ENCODE measurements at regions not wholly inside any gene's neighbourhood (a gene's known extent, or its start where the extent isn't known, plus 50 kb on each side); places are given as distances from the start of the nearest gene placed in this dataset.
"Not testable (repeated sequence)": the region's sequence is repeated elsewhere in the genome, so short reads cannot be mapped to it uniquely, and the experiment has no call there.

DNA sequence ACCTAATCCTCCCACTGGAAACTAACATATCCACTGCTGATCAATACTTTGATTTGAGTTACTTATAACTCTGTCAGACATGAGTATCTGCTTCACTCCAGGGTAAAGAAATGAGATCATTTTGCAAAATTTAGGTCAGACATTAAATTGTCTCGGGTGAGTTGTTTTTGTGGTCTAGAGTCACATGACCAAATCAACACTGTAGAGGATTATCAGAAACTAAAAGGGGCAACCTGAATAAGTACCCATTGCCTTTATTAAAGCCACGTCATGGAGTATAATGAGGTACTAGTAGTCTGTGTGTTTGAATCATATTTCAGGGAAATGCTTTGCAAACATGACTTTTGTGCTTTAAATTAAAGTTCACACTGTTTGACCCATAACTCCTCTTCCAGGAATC is 107.7 kb upstream of the ADO start:
- TF ChIP-seq, protein P1, sequence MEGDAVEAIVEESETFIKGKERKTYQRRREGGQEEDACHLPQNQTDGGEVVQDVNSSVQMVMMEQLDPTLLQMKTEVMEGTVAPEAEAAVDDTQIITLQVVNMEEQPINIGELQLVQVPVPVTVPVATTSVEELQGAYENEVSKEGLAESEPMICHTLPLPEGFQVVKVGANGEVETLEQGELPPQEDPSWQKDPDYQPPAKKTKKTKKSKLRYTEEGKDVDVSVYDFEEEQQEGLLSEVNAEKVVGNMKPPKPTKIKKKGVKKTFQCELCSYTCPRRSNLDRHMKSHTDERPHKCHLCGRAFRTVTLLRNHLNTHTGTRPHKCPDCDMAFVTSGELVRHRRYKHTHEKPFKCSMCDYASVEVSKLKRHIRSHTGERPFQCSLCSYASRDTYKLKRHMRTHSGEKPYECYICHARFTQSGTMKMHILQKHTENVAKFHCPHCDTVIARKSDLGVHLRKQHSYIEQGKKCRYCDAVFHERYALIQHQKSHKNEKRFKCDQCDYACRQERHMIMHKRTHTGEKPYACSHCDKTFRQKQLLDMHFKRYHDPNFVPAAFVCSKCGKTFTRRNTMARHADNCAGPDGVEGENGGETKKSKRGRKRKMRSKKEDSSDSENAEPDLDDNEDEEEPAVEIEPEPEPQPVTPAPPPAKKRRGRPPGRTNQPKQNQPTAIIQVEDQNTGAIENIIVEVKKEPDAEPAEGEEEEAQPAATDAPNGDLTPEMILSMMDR (IDR thresholded peaks at IDR 0.05), result no peak
- 35% methylated on average over 2 of the region's 2 CpGs for WGBS (ENCODE audit: insufficient coverage)
- peak in 1 of 3 donors; percentile 19 for ATAC-seq

DNA sequence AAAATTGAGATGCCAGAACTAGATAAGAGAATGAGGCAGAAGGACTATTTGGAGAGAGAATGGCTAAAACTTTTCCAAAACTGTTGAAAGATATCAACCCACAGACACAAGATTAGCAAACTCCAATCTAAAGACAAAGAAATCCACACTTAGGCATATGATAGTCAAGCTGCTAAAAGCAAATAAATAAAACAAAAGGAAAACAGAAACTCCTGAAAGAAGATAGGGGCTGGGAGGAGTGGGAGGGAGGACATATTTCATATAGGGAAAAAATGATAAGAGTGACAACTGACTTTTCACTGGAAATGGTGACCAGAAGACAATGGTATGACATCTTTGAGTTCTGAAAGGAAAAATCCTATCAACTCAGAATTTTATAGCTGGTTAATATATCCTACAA is 105.4 kb upstream of the ADO start:
- no peak for ATAC-seq
- TF ChIP-seq, protein P1 (IDR thresholded peaks at IDR 0.05), result no peak
- intact Hi-C loops (cut with micrococcal nuclease), result no loop called here

More for the DNA sequence above, 107.7 kb upstream of the ADO start:
- Histone ChIP-seq H3K27me3 (ENCODE audit: control insufficient read depth, insufficient read depth, low read length) (no peaks in the 10 kb centered on the region), H3K4me3 (ENCODE audit: low read length) (no peak overlapping the region), H3K27ac (ENCODE audit: low read length) (no peak overlapping the region), H3K9me3 (ENCODE audit: control insufficient read depth, insufficient read depth, low read length) (peaks cover 2% of the 10 kb centered on the region), H3K4me1 (ENCODE audit: control insufficient read depth, insufficient read depth, low read length) (peaks cover 13% of the 10 kb centered on the region), H3K36me3 (ENCODE audit: control insufficient read depth, insufficient read depth, low read length) (no peaks in the 10 kb centered on the region)
- intact Hi-C loops (cut with micrococcal nuclease), result no loop called here
- peak in 1 of 2 donors; percentile 33 for DNase-seq
- peak overlapping the region; percentile 14 to 31 for H3K27ac Mint-ChIP-seq
- peaks cover 0 to 7% of the 10 kb centered on the region in 2 donors for H3K9me3 Mint-ChIP-seq
- H3K36me3 Mint-ChIP-seq, result peaks cover 15% of the 10 kb centered on the region
- H3K27me3 Mint-ChIP-seq (ENCODE audit: low read depth in 2 of 2), result peaks cover 0 to 6% of the 10 kb centered on the region in 2 donors
- H3K4me3 Mint-ChIP-seq, result no peak overlapping the region
- H3K4me1 Mint-ChIP-seq, result peaks cover 43 to 47% of the 10 kb centered on the region in 2 donors

DNA sequence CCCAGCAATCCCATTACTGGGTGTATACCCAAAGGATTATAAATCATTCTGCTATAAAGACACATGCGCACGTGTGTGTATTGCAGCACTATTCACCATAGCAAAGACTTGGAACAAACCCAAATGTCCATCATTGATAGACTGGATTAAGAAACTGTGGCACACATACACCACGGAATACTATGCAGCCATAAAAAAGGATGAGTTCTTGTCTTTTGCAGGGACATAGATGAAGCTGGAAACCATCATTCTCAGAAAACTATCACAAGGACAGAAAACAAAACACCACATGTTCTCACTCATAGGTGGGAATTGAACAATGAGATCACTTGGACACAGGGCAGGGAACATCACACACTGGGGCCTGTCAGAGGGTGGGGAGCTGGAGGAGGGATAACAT is 100.4 kb upstream of the ADO start:
- peaks cover 0 to 11% of the 10 kb centered on the region in 2 donors for H3K27me3 Mint-ChIP-seq (ENCODE audit: low read depth in 2 of 2)
- H3K27ac ChIP-seq (ENCODE audit: low read length); H3K36me3 Mint-ChIP-seq; H3K4me1 Mint-ChIP-seq; H3K9me3 Mint-ChIP-seq; DNase-seq; H3K27me3 ChIP-seq (ENCODE audit: control insufficient read depth, insufficient read depth, low read length); H3K4me1 ChIP-seq (ENCODE audit: control insufficient read depth, insufficient read depth, low read length); H3K4me3 Mint-ChIP-seq; intact Hi-C loops (cut with micrococcal nuclease); H3K27ac Mint-ChIP-seq; H3K4me3 ChIP-seq (ENCODE audit: low read length); H3K36me3 ChIP-seq (ENCODE audit: control insufficient read depth, insufficient read depth, low read length); H3K9me3 ChIP-seq (ENCODE audit: control insufficient read depth, insufficient read depth, low read length); ATAC-seq: not testable (repeated sequence)
- 98% methylated on average over 3 of the region's 3 CpGs for WGBS (ENCODE audit: insufficient coverage)

More for the DNA sequence above, 105.4 kb upstream of the ADO start:
- Mint-ChIP-seq H3K27ac (no peak overlapping the region), H3K4me1 (peaks cover 25 to 28% of the 10 kb centered on the region in 2 donors), H3K36me3 (peaks cover 15% of the 10 kb centered on the region), H3K4me3 (no peak overlapping the region), H3K27me3 (ENCODE audit: low read depth in 2 of 2) (peaks cover 0 to 11% of the 10 kb centered on the region in 2 donors), H3K9me3 (peaks cover 0 to 7% of the 10 kb centered on the region in 2 donors)
- DNase-seq, result no peak
- no peak overlapping the region for H3K27ac ChIP-seq (ENCODE audit: low read length)
- H3K36me3 ChIP-seq (ENCODE audit: control insufficient read depth, insufficient read depth, low read length), result no peaks in the 10 kb centered on the region
- H3K9me3 ChIP-seq (ENCODE audit: control insufficient read depth, insufficient read depth, low read length), result peaks cover 2% of the 10 kb centered on the region
- H3K4me1 ChIP-seq (ENCODE audit: control insufficient read depth, insufficient read depth, low read length), result peaks cover 7% of the 10 kb centered on the region
- H3K27me3 ChIP-seq (ENCODE audit: control insufficient read depth, insufficient read depth, low read length), result no peaks in the 10 kb centered on the region
- no peak overlapping the region for H3K4me3 ChIP-seq (ENCODE audit: low read length)

DNA sequence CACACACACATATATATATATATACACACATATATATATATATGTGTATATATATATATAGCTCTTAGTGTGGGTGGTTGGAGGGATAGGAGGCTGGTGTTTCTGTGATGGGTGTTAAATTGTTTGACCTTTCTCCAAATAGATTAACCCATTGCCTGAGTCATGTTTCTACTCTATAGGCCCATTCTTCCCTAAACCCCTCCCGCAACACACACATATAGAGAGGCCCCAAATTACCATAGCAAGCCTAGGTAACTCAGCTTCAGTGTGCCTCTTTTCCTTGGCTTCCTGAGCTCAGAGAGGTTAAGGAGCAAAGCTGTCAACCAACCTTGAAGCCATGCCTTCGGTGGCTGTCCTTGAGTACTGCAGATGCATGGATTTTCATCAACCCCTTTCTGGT is 98.7 kb upstream of the ADO start:
- TF ChIP-seq, protein P1 (IDR thresholded peaks at IDR 0.05), result no peak
- no peaks in the 10 kb centered on the region for H3K9me3 Mint-ChIP-seq
- 98% methylated on average over 2 of the region's 2 CpGs for WGBS (ENCODE audit: insufficient coverage)
- peaks cover 6 to 11% of the 10 kb centered on the region in 2 donors for H3K27me3 Mint-ChIP-seq (ENCODE audit: low read depth in 2 of 2)
- ATAC-seq (no peak), DNase-seq (no peak)
- intact Hi-C loops (cut with micrococcal nuclease), result no loop called here
- no peak overlapping the region for H3K4me3 Mint-ChIP-seq
- no peak overlapping the region for H3K27ac Mint-ChIP-seq
- Histone ChIP-seq H3K9me3 (ENCODE audit: control insufficient read depth, insufficient read depth, low read length) (no peaks in the 10 kb centered on the region), H3K27ac (ENCODE audit: low read length) (no peak overlapping the region), H3K36me3 (ENCODE audit: control insufficient read depth, insufficient read depth, low read length) (no peaks in the 10 kb centered on the region), H3K27me3 (ENCODE audit: control insufficient read depth, insufficient read depth, low read length) (no peaks in the 10 kb centered on the region), H3K4me1 (ENCODE audit: control insufficient read depth, insufficient read depth, low read length) (no peaks in the 10 kb centered on the region), H3K4me3 (ENCODE audit: low read length) (no peak overlapping the region)
- no peaks in the 10 kb centered on the region for H3K36me3 Mint-ChIP-seq
- H3K4me1 Mint-ChIP-seq, result peaks cover 5 to 6% of the 10 kb centered on the region in 2 donors

All from natural killer cell (primary cell).